SK-N-SH treated with all-trans-retinoic acid at 6 μM for 48 hours (cell line): ENCODE measurements at regions not wholly inside any gene's neighbourhood (a gene's known extent, or its start where the extent isn't known, plus 50 kb on each side); places are given as distances from the start of the nearest gene placed in this dataset.

ENCODE experiments used
- ATAC-seq: fragments of 200-7000 bp; cut with Tn5 transposase; 3 replicates; pipeline ENCODE4 v1.9.1; 2020; ENCODE audit warnings: mild to moderate bottlenecking, moderate library complexity
- ARNTL ChIP-seq: fragments of 450-650 bp; formaldehyde crosslinking; IDR thresholded peaks from 2 replicates; pipeline ENCODE4 v1.5.0; 2020; ENCODE audit warnings: low read depth, mild to moderate bottlenecking, moderate library complexity, borderline replicate concordance
- BACH2 ChIP-seq: fragments of 250-450 bp; sonication (Bioruptor Pico); IDR thresholded peaks from 2 replicates; pipeline ENCODE4 v1.9.0; 2021; ENCODE audit warnings: mild to moderate bottlenecking, borderline replicate concordance
- CREB5 ChIP-seq: fragments of 250-450 bp; sonication (Bioruptor Pico); IDR thresholded peaks from 2 replicates; pipeline ENCODE4 v1.5.1; 2020; ENCODE audit warnings: low read depth, mild to moderate bottlenecking, moderate library complexity
- CSDC2 ChIP-seq: fragments of 250-450 bp; sonication (Bioruptor Pico); IDR thresholded peaks from 2 replicates; pipeline ENCODE4 v1.5.0; 2020; ENCODE audit warnings: mild to moderate bottlenecking, moderate library complexity
- CSRNP3 ChIP-seq: fragments of 250-450 bp; sonication (Bioruptor Pico); IDR thresholded peaks from 2 replicates; pipeline ENCODE4 v1.5.1; 2021; ENCODE audit warnings: mild to moderate bottlenecking, moderate library complexity
- ESRRG ChIP-seq: fragments of 250-450 bp; sonication (Bioruptor Pico); IDR thresholded peaks from 2 replicates; pipeline ENCODE4 v1.6.1; 2021; ENCODE audit warnings: mild to moderate bottlenecking
- GLIS3 ChIP-seq: fragments of 250-450 bp; sonication (Bioruptor Pico); IDR thresholded peaks from 2 replicates; pipeline ENCODE4 v1.5.0; 2020; ENCODE audit warnings: mild to moderate bottlenecking, moderate library complexity
- ISL1 ChIP-seq: fragments of 250-450 bp; sonication (Bioruptor Pico); IDR thresholded peaks from 2 replicates; pipeline ENCODE4 v2.1.2; 2022; ENCODE audit warnings: mild to moderate bottlenecking, moderate library complexity
- PPARA ChIP-seq: fragments of 250-450 bp; sonication (Bioruptor Pico); IDR thresholded peaks from 2 replicates; pipeline ENCODE4 v1.5.0; 2020; ENCODE audit warnings: mild to moderate bottlenecking, borderline replicate concordance
- RARB ChIP-seq: fragments of 250-450 bp; sonication (Bioruptor Pico); IDR thresholded peaks from 2 replicates; pipeline ENCODE4 v1.8.0; 2021; ENCODE audit warnings: mild to moderate bottlenecking, moderate library complexity
- SNAI2 ChIP-seq: fragments of 250-450 bp; sonication (Bioruptor Pico); IDR thresholded peaks from 2 replicates; pipeline ENCODE4 v1.5.0; 2020; ENCODE audit warnings: mild to moderate bottlenecking, moderate library complexity
- TCF4 ChIP-seq: fragments of 250-450 bp; sonication (Bioruptor Pico); IDR thresholded peaks from 2 replicates; pipeline ENCODE4 v1.8.0; 2021; ENCODE audit warnings: mild to moderate bottlenecking, moderate library complexity, borderline replicate concordance
- TSHZ2 ChIP-seq: fragments of 250-450 bp; sonication (Bioruptor Pico); IDR thresholded peaks from 2 replicates; pipeline ENCODE4 v1.5.0; 2020; ENCODE audit warnings: mild to moderate bottlenecking, moderate library complexity
- ZC3H10 ChIP-seq: fragments of 250-450 bp; sonication (Bioruptor Pico); IDR thresholded peaks from 2 replicates; pipeline ENCODE4 v1.5.1; 2021; ENCODE audit warnings: mild to moderate bottlenecking, moderate library complexity
- ZFP3 ChIP-seq: fragments of 250-450 bp; sonication (Bioruptor Pico); IDR thresholded peaks from 2 replicates; pipeline ENCODE4 v1.5.0; 2020; ENCODE audit warnings: mild to moderate bottlenecking, moderate library complexity
- ZFP30 ChIP-seq: fragments of 450-650 bp; formaldehyde crosslinking; IDR thresholded peaks from 2 replicates; pipeline ENCODE4 v1.5.0; 2022; ENCODE audit warnings: mild to moderate bottlenecking, moderate library complexity
- ZNF565 ChIP-seq: fragments of 450-650 bp; formaldehyde crosslinking; conservative IDR thresholded peaks from 2 replicates; pipeline ENCODE4 v1.5.0; 2020; ENCODE audit warnings: low read depth, mild to moderate bottlenecking, moderate library complexity
- ZNF70 ChIP-seq: fragments of 450-650 bp; formaldehyde crosslinking; IDR thresholded peaks from 2 replicates; pipeline ENCODE4 v1.5.0; 2020; ENCODE audit warnings: mild to moderate bottlenecking, moderate library complexity
- ZNF8 ChIP-seq: fragments of 450-650 bp; formaldehyde crosslinking; IDR thresholded peaks from 2 replicates; pipeline ENCODE4 v1.5.0; 2020; ENCODE audit warnings: mild to moderate bottlenecking, moderate library complexity
- TF ChIP-seq, protein P1 (sequence below): fragments of 250-450 bp; sonication (Bioruptor Pico); IDR thresholded peaks from 2 replicates; pipeline ENCODE4 v1.8.0; 2021; ENCODE audit warnings: low read depth, mild to moderate bottlenecking, moderate library complexity, borderline replicate concordance
- TF ChIP-seq, protein P2 (sequence below): fragments of 250-450 bp; sonication (Bioruptor Pico); IDR thresholded peaks from 2 replicates; pipeline ENCODE4 v1.8.0; 2020; ENCODE audit warnings: mild to moderate bottlenecking, moderate library complexity, borderline replicate concordance

DNA sequence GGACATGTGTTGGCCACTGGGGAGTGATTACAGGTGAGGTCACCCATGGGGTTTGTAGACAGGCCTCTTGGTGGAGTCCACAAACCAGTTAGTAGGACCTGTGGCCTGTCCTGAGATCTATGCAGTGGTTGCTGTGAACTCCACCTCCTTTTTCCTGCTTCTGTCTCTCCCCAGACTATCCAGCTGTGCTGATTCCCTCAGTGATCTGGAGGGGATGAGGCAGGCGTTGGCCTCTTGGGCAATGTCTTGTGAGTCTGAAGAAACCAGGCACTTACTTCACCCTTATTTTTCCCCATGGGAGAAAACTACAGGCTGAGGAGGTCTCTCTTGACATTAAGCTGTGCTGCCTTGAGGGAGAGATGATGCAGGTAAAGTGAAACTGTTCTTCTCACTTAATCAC is 257.2 kb upstream of the PRICKLE1 start:
- TF ChIP-seq RARB (CRISPR knock-in tag) (no peak), GLIS3 (CRISPR knock-in tag) (no peak), CSDC2 (CRISPR knock-in tag) (no peak), ISL1 (CRISPR knock-in tag) (no peak), ZFP3 (CRISPR knock-in tag) (no peak), ZNF70 (CRISPR knock-in tag) (no peak), TSHZ2 (CRISPR knock-in tag) (no peak), ZC3H10 (CRISPR knock-in tag) (no peak), BACH2 (CRISPR knock-in tag) (no peak), ZFP30 (CRISPR knock-in tag) (no peak), ARNTL (CRISPR knock-in tag) (no peak), CSRNP3 (CRISPR knock-in tag) (no peak), ZNF8 (CRISPR knock-in tag) (no peak), PPARA (CRISPR knock-in tag) (no peak), ESRRG (CRISPR knock-in tag) (no peak), CREB5 (CRISPR knock-in tag) (no peak)
- TF ChIP-seq, protein P1, sequence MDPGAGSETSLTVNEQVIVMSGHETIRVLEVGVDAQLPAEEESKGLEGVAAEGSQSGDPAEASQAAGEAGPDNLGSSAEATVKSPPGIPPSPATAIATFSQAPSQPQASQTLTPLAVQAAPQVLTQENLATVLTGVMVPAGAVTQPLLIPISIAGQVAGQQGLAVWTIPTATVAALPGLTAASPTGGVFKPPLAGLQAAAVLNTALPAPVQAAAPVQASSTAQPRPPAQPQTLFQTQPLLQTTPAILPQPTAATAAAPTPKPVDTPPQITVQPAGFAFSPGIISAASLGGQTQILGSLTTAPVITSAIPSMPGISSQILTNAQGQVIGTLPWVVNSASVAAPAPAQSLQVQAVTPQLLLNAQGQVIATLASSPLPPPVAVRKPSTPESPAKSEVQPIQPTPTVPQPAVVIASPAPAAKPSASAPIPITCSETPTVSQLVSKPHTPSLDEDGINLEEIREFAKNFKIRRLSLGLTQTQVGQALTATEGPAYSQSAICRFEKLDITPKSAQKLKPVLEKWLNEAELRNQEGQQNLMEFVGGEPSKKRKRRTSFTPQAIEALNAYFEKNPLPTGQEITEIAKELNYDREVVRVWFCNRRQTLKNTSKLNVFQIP (CRISPR knock-in tag): no peak
- TF ChIP-seq, protein P2, sequence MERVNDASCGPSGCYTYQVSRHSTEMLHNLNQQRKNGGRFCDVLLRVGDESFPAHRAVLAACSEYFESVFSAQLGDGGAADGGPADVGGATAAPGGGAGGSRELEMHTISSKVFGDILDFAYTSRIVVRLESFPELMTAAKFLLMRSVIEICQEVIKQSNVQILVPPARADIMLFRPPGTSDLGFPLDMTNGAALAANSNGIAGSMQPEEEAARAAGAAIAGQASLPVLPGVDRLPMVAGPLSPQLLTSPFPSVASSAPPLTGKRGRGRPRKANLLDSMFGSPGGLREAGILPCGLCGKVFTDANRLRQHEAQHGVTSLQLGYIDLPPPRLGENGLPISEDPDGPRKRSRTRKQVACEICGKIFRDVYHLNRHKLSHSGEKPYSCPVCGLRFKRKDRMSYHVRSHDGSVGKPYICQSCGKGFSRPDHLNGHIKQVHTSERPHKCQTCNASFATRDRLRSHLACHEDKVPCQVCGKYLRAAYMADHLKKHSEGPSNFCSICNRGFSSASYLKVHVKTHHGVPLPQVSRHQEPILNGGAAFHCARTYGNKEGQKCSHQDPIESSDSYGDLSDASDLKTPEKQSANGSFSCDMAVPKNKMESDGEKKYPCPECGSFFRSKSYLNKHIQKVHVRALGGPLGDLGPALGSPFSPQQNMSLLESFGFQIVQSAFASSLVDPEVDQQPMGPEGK: no peak
- TF ChIP-seq, all 23 proteins: peak for 0
- ATAC-seq: no peak

DNA sequence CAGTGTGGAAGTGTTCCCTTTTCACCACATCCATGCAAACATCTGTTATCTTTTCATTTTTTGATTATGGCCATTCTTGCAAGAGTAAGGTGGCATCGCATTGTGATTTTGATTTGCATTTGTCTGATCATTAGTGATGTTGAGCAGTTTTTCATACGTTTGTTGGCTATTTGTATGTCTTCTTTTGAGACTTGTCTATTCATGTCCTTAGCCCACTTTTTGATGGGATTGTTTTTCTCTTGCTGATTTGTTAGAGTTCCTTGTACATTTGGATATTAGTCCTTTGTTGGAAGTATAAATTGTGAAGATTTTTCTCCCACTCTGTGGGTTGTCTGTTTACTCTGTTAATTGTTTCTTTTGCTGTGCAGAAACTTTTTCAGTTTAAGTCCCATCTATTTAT is 244.5 kb upstream of the PRICKLE1 start:
- no peak for ATAC-seq
- no peak for TF ChIP-seq ARNTL (CRISPR knock-in tag)
- no peak for TF ChIP-seq ZFP3 (CRISPR knock-in tag)
- no peak for TF ChIP-seq BACH2 (CRISPR knock-in tag)
- TF ChIP-seq ZNF8 (CRISPR knock-in tag): no peak
- TF ChIP-seq RARB (CRISPR knock-in tag): no peak
- TF ChIP-seq SNAI2: no peak
- TF ChIP-seq, protein P1 (CRISPR knock-in tag): no peak
- no peak for TF ChIP-seq ZFP30 (CRISPR knock-in tag)
- TF ChIP-seq TSHZ2 (CRISPR knock-in tag): no peak
- TF ChIP-seq ZNF565: no peak
- TF ChIP-seq ISL1 (CRISPR knock-in tag): no peak
- no peak for TF ChIP-seq CREB5 (CRISPR knock-in tag)
- TF ChIP-seq, protein P2: no peak
- no peak for TF ChIP-seq TCF4 (CRISPR knock-in tag)
- no peak for TF ChIP-seq ESRRG (CRISPR knock-in tag)
